Activated naive CD4-positive, alpha-beta T cell treated with anti-CD3 and anti-CD28 coated beads, Interleukin-2, amount 50 U/mL, for 72 hours (primary cell): ENCODE measurements at regions not wholly inside any gene's neighbourhood (a gene's known extent, or its start where the extent isn't known, plus 50 kb on each side); places are given as distances from the start of the nearest gene placed in this dataset.

Experiments used
- ATAC-seq, 2 donors: fragments of 150-1000 bp; cut with Tn5 transposase; 2 replicates each; pipeline ENCODE4 v1.10.0; 2021; ENCODE audit warnings: mild to moderate bottlenecking in 2 of 2, moderate library complexity in 2 of 2
- DNase-seq, 2 donors: peaks; one replicate each; pipeline ENCODE4 v3.0.0; 2021 to 2022; ENCODE audit warnings: low spot score in 2 of 2
- H3K27ac Mint-ChIP-seq, 2 donors: one replicate each; pipeline ENCODE4 v1.8.0; 2022; ENCODE audit warnings: mild to moderate bottlenecking in 2 of 2, mixed read lengths in 2 of 2
- H3K36me3 Mint-ChIP-seq, 2 donors: one replicate each; pipeline ENCODE4 v1.8.0; 2022; ENCODE audit warnings: mixed read lengths in 2 of 2
- H3K9me3 Mint-ChIP-seq, 2 donors: one replicate each; pipeline ENCODE4 v1.8.0; 2022; ENCODE audit warnings: mixed read lengths in 2 of 2

GRCh38 chr14:97270308-97270707 is 473.1 kb downstream of the VRK1 start:
- Mint-ChIP-seq H3K27ac (no peak overlapping the region), H3K36me3 (no peaks in the 10 kb centered on the region), H3K9me3 (no peaks in the 10 kb centered on the region)
- DNase-seq (no peak), ATAC-seq (no peak)

GRCh38 chr14:97271451-97271960 is 474.3 kb downstream of the VRK1 start:
- no peak overlapping the region for H3K27ac Mint-ChIP-seq
- ATAC-seq (no peak), DNase-seq (no peak)
- no peaks in the 10 kb centered on the region for H3K9me3 Mint-ChIP-seq
- no peaks in the 10 kb centered on the region for H3K36me3 Mint-ChIP-seq

GRCh38 chr14:97273540-97273939 is 476.4 kb downstream of the VRK1 start:
- ATAC-seq (no peak), DNase-seq (no peak)
- no peaks in the 10 kb centered on the region for H3K36me3 Mint-ChIP-seq
- no peaks in the 10 kb centered on the region for H3K9me3 Mint-ChIP-seq
- H3K27ac Mint-ChIP-seq: no peak overlapping the region

GRCh38 chr14:97274626-97275025 is 477.4 kb downstream of the VRK1 start:
- H3K9me3 Mint-ChIP-seq: no peaks in the 10 kb centered on the region
- no peak overlapping the region for H3K27ac Mint-ChIP-seq
- DNase-seq (no peak), ATAC-seq (no peak)
- no peaks in the 10 kb centered on the region for H3K36me3 Mint-ChIP-seq

- no peaks in the 10 kb centered on the region for H3K36me3 Mint-ChIP-seq
- no peak overlapping the region for H3K27ac Mint-ChIP-seq
- ATAC-seq: no peak
- no peaks in the 10 kb centered on the region for H3K9me3 Mint-ChIP-seq
- no peak for DNase-seq
Measured at GRCh38 chr14:97275276-97275675, 478.1 kb downstream of the VRK1 start.

- no peak for DNase-seq
- H3K27ac Mint-ChIP-seq: no peak overlapping the region
- H3K9me3 Mint-ChIP-seq: no peaks in the 10 kb centered on the region
- no peaks in the 10 kb centered on the region for H3K36me3 Mint-ChIP-seq
- no peak for ATAC-seq
Measured at GRCh38 chr14:97276573-97276972, 479.4 kb downstream of the VRK1 start.

GRCh38 chr14:97277711-97278110 is 480.5 kb downstream of the VRK1 start:
- no peaks in the 10 kb centered on the region for H3K9me3 Mint-ChIP-seq
- no peak overlapping the region for H3K27ac Mint-ChIP-seq
- H3K36me3 Mint-ChIP-seq: no peaks in the 10 kb centered on the region
- ATAC-seq (no peak), DNase-seq (no peak)

GRCh38 chr14:97280526-97280925 is 483.3 kb downstream of the VRK1 start:
- Mint-ChIP-seq H3K36me3 (no peaks in the 10 kb centered on the region), H3K27ac (no peak overlapping the region), H3K9me3 (no peaks in the 10 kb centered on the region)
- DNase-seq: no peak
- ATAC-seq: no peak

- Mint-ChIP-seq H3K36me3 (no peaks in the 10 kb centered on the region), H3K9me3 (no peaks in the 10 kb centered on the region), H3K27ac (peak overlapping the region in 1 of 2 donors; percentile 77)
- ATAC-seq (no peak), DNase-seq (no peak)
Measured at GRCh38 chr14:97281741-97282140, 484.6 kb downstream of the VRK1 start.

GRCh38 chr14:97282210-97283004 is 485.2 kb downstream of the VRK1 start:
- DNase-seq (no peak), ATAC-seq (no peak)
- Mint-ChIP-seq H3K9me3 (no peaks in the 10 kb centered on the region), H3K27ac (no peak overlapping the region), H3K36me3 (no peaks in the 10 kb centered on the region)

GRCh38 chr14:97283005-97283403 is 485.8 kb downstream of the VRK1 start:
- DNase-seq: no peak
- Mint-ChIP-seq H3K36me3 (no peaks in the 10 kb centered on the region), H3K27ac (no peak overlapping the region), H3K9me3 (peaks cover 0 to 3% of the 10 kb centered on the region in 2 donors)
- ATAC-seq: peak in 1 of 2 donors; percentile 4

- no peak overlapping the region for H3K27ac Mint-ChIP-seq
- peaks cover 0 to 5% of the 10 kb centered on the region in 2 donors for H3K9me3 Mint-ChIP-seq
- ATAC-seq: no peak
Measured at GRCh38 chr14:97283426-97283825, 486.2 kb downstream of the VRK1 start.

GRCh38 chr14:97283841-97284240 is 486.7 kb downstream of the VRK1 start:
- H3K27ac Mint-ChIP-seq: peak overlapping the region in 1 of 2 donors; percentile 39
- no peak for ATAC-seq
- no peaks in the 10 kb centered on the region for H3K36me3 Mint-ChIP-seq

More at GRCh38 chr14:97283426-97283825, 486.2 kb downstream of the VRK1 start:
- no peak for DNase-seq
- no peaks in the 10 kb centered on the region for H3K36me3 Mint-ChIP-seq

GRCh38 chr14:97287956-97288355 is 490.8 kb downstream of the VRK1 start:
- H3K27ac Mint-ChIP-seq: no peak overlapping the region
- ATAC-seq (no peak), DNase-seq (no peak)
- peaks cover 0 to 5% of the 10 kb centered on the region in 2 donors for H3K9me3 Mint-ChIP-seq
- H3K36me3 Mint-ChIP-seq: no peaks in the 10 kb centered on the region

More at GRCh38 chr14:97283841-97284240, 486.7 kb downstream of the VRK1 start:
- peaks cover 0 to 5% of the 10 kb centered on the region in 2 donors for H3K9me3 Mint-ChIP-seq
- DNase-seq: no peak

- Mint-ChIP-seq H3K9me3 (peaks cover 0 to 5% of the 10 kb centered on the region in 2 donors), H3K27ac (no peak overlapping the region), H3K36me3 (no peaks in the 10 kb centered on the region)
- peak in 1 of 2 donors; percentile 80 for ATAC-seq
- DNase-seq: no peak
Measured at GRCh38 chr14:97290065-97290464, 492.9 kb downstream of the VRK1 start.

- ATAC-seq (peak in 1 of 2 donors; percentile 78), DNase-seq (no peak)
- Mint-ChIP-seq H3K9me3 (peaks cover 0 to 5% of the 10 kb centered on the region in 2 donors), H3K36me3 (no peaks in the 10 kb centered on the region), H3K27ac (no peak overlapping the region)
Measured at GRCh38 chr14:97290977-97291376, 493.8 kb downstream of the VRK1 start.

GRCh38 chr14:97293659-97294058 is 496.5 kb downstream of the VRK1 start:
- DNase-seq: no peak
- ATAC-seq: no peak
- Mint-ChIP-seq H3K36me3 (no peaks in the 10 kb centered on the region), H3K9me3 (no peaks in the 10 kb centered on the region), H3K27ac (no peak overlapping the region)

- Mint-ChIP-seq H3K27ac (no peak overlapping the region), H3K9me3 (no peaks in the 10 kb centered on the region), H3K36me3 (no peaks in the 10 kb centered on the region)
- ATAC-seq (no peak), DNase-seq (no peak)
Measured at GRCh38 chr14:97295108-97295710, 498.0 kb downstream of the VRK1 start.
